ACC112 (cell line): ENCODE measurements at regions not wholly inside any gene's neighbourhood (a gene's known extent, or its start where the extent isn't known, plus 50 kb on each side); places are given as distances from the start of the nearest gene placed in this dataset.
A peak's percentile ranks its signal among the peaks of the same experiment; 100 is the strongest.
"Not testable (repeated sequence)": the region's sequence is repeated elsewhere in the genome, so short reads cannot be mapped to it uniquely, and the experiment has no call there.

Experiments
- H2AFZ ChIP-seq: fragments of 200-600 bp; sonication (generic); one replicate; pipeline ENCODE4 v1.6.0; 2017; ENCODE audit warnings: antibody characterized with exemption, low read length; ENCODE audit not compliant: unreplicated experiment
- H3K27ac ChIP-seq: fragments of 200-600 bp; sonication (generic); 2 replicates; pipeline ENCODE4 v1.5.1; 2014; ENCODE audit warnings: low read depth, mild to moderate bottlenecking, antibody characterized with exemption, low read length, moderate library complexity
- H3K27me3 ChIP-seq: fragments of 200-600 bp; sonication (generic); 2 replicates; pipeline ENCODE4 v1.6.1; 2014; ENCODE audit warnings: mild to moderate bottlenecking, antibody characterized with exemption, low read length, moderate library complexity, mixed read lengths; ENCODE audit not compliant: insufficient read depth
- H3K36me3 ChIP-seq: fragments of 200-600 bp; sonication (generic); 2 replicates; pipeline ENCODE4 v1.6.1; 2016; ENCODE audit warnings: mild to moderate bottlenecking, antibody characterized with exemption, low read length, moderate library complexity, mixed read lengths; ENCODE audit not compliant: insufficient read depth
- H3K4me1 ChIP-seq: fragments of 200-600 bp; sonication (generic); one replicate; pipeline ENCODE4 v1.6.1; 2016; ENCODE audit warnings: low read length, mixed read lengths; ENCODE audit not compliant: insufficient read depth, unreplicated experiment, control insufficient read depth
- H3K4me3 ChIP-seq: fragments of 200-600 bp; sonication (generic); 2 replicates; pipeline ENCODE4 v1.5.1; 2014; ENCODE audit warnings: mild to moderate bottlenecking, low read depth, low read length
- H3K79me2 ChIP-seq: fragments of 200-600 bp; sonication (generic); one replicate; pipeline ENCODE4 v1.6.0; 2016; ENCODE audit warnings: low read length; ENCODE audit not compliant: control insufficient read depth, unreplicated experiment, insufficient read depth

DNA sequence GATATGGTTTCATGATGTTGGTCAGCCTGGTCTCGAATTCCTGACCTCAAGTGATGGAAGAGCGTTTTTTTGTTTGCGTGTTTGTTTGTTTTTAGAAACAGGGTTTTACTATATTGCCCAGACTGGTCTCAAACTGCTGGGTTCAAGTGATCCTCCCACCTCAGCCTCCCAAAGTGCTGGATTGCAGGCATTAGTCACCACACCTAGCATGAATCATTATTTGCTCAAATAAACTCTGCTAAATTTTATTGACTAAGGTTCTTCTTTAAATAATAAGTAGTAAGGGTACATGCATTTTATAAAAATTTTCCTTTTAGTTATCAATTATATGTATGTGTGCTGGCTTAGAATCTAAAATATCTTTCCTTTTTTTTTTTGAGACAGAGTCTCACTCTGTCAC lies 52.9 kb downstream of the ZBTB9 start:
- Histone ChIP-seq H3K4me1 (peaks cover 5% of the 10 kb centered on the region), H3K79me2 (no peaks in the 10 kb centered on the region), H2AFZ (no peak overlapping the region), H3K27ac (no peak overlapping the region), H3K4me3 (no peak overlapping the region), H3K27me3 (peaks cover under 1% of the 10 kb centered on the region; the same call in 1 of the 2 replicates), H3K36me3 (no peaks in the 10 kb centered on the region)

GRCh38 chr6:33508935-33509926 lies 54.9 kb downstream of the ZBTB9 start:
- peak overlapping the region; percentile 90 for H2AFZ ChIP-seq
- peak overlapping the region; percentile 70 for H3K4me3 ChIP-seq

DNA sequence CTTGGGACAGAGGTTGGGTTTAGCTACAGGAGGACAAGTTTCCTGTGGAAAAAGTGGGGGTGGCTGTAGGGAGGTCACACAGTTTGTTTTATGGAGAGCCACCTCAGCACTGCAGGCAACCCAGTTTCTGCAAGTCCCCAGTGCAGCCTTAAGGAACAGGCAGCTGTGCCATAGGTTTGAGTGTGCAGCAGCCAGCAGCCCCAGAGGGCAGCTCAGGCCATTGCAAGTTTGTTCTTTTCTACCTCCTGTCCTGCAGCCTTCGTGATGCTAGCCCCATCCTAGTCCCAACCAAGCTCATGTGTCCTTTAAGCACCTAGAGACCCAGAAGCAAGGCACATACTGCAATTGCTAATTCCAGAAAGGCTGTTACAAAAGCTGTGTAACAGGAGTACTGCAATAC lies 58.8 kb downstream of the ZBTB9 start:
- H3K79me2 ChIP-seq = no peaks in the 10 kb centered on the region
- no peak overlapping the region for H3K4me3 ChIP-seq
- H3K36me3 ChIP-seq = no peaks in the 10 kb centered on the region
- H3K4me1 ChIP-seq = peaks cover 5% of the 10 kb centered on the region
- no peak overlapping the region for H2AFZ ChIP-seq
- H3K27me3 ChIP-seq = peaks cover 28% of the 10 kb centered on the region
- H3K27ac ChIP-seq = no peak overlapping the region

More at GRCh38 chr6:33508935-33509926, 54.9 kb downstream of the ZBTB9 start:
- peaks cover 5% of the 10 kb centered on the region for H3K4me1 ChIP-seq
- peaks cover 18% of the 10 kb centered on the region for H3K27me3 ChIP-seq
- no peaks in the 10 kb centered on the region for H3K36me3 ChIP-seq
- H3K79me2 ChIP-seq = no peaks in the 10 kb centered on the region
- no peak overlapping the region for H3K27ac ChIP-seq

DNA sequence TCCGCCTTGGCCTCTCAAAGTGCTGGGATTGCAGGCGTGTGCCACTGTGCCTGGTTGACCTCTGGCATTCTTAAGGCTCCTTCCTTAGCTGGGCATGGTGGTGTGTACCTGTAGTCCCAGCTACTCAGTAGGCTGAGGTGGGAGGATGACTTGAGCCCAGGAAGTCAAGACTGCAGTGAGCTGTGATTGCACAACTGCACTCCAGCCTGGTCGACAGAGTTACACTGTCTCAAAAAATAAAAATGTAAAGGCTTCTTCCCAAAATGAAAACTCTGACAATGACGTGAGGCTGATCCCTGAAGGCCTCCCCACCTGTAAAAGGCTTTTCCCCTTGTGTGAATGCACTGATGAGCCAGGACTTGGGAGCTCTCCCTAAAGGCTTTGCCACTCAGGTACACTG lies 62.4 kb downstream of the ZBTB9 start:
- Histone ChIP-seq H3K4me3 (no peak overlapping the region), H3K79me2 (no peaks in the 10 kb centered on the region), H3K27ac (no peak overlapping the region), H3K4me1 (no peaks in the 10 kb centered on the region), H3K36me3 (no peaks in the 10 kb centered on the region), H3K27me3 (peaks cover 31% of the 10 kb centered on the region), H2AFZ (no peak overlapping the region)

DNA sequence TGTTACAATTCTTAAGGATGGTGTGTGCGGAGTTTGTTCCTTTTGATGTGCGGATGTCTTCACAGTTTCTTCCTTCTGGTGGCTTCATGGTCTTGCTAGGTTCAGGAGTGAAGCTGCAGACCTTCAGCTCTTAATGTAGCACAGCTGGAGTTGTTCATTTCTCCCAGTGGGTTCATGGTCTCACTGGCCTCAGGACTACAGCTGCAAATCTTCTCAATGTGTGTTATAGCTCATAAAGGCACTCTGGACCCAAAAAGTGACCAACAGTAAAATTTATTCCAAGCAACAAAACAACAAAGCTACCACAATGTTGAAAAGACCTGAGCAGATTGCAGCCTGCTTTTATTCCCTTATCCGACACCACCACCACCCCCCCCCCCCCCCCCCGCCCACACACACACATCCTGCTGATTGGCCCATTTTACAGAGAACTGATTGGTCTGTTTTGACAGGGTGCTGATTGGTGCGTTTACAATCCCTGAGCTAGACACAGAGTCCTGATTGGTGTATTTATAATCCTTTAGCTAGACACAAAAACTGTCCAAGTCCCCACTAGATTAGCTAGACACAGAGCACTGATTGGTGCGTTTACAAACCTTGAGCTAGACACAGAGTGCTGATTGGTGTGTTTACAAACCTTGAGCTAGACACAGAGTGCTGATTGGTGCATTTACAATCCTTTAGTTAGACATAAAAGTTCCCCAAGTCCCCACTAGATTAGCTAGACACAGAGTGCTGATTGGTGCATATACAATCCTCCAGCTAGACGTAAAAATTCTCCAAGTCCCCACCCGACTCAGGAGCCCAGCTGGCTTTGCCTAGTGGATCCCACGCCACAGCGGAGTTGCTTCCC lies 59.2 kb downstream of the BAK1 start:
- H3K36me3 ChIP-seq, H3K27ac ChIP-seq, H2AFZ ChIP-seq, H3K79me2 ChIP-seq, H3K4me1 ChIP-seq, H3K27me3 ChIP-seq, H3K4me3 ChIP-seq: not testable (repeated sequence)

GRCh38 chr6:33521489-33522091 lies 58.5 kb downstream of the BAK1 start:
- Histone ChIP-seq H3K4me3 (no peak overlapping the region), H3K36me3 (no peaks in the 10 kb centered on the region), H3K79me2 (no peaks in the 10 kb centered on the region), H3K27ac (no peak overlapping the region), H3K27me3 (peaks cover 3% of the 10 kb centered on the region; the same call in 1 of the 2 replicates), H3K4me1 (no peaks in the 10 kb centered on the region), H2AFZ (no peak overlapping the region)
